AG10803 (cell line): ENCODE measurements at regions not wholly inside any gene's neighbourhood (a gene's known extent, or its start where the extent isn't known, plus 50 kb on each side); places are given as distances from the start of the nearest gene placed in this dataset.

ENCODE experiments used
- DNase-seq: peaks from one replicate; pipeline ENCODE4 v3.0.0; 2010; ENCODE audit warnings: low read depth
- H3K4me3 ChIP-seq: 2 replicates; pipeline ENCODE4 v1.5.1; 2011; ENCODE audit warnings: mild to moderate bottlenecking, low read length, control low read depth
- CTCF ChIP-seq: conservative IDR thresholded peaks from 2 replicates; pipeline ENCODE4 v1.5.1; 2011; ENCODE audit warnings: mild to moderate bottlenecking, low read length, control low read depth, inconsistent platforms

GRCh38 chr2:212854771-212855170 is 296.6 kb downstream of the IKZF2 start:
- no peak overlapping the region for H3K4me3 ChIP-seq
- no peak for TF ChIP-seq CTCF
- DNase-seq = no peak

DNA sequence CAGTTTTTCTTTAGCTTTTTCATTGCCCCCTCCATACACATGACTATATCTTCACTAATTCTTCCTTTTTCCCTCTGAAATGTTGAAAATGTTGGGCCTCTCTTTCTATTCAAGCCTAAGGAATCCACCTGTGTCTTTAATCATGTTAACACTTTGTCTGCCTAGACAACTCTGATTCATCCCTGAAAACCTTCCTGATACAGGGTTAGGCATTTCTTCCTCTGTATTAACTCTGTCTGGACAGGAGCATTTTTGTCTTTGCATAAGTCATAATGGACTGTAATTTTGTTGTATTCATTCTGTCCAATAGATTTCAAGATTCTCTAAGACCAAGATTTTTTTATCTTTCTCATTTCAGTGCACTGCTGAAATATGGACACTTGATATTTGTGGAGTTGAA is 297.3 kb downstream of the IKZF2 start:
- TF ChIP-seq CTCF = no peak
- DNase-seq = no peak
- no peak overlapping the region for H3K4me3 ChIP-seq

DNA sequence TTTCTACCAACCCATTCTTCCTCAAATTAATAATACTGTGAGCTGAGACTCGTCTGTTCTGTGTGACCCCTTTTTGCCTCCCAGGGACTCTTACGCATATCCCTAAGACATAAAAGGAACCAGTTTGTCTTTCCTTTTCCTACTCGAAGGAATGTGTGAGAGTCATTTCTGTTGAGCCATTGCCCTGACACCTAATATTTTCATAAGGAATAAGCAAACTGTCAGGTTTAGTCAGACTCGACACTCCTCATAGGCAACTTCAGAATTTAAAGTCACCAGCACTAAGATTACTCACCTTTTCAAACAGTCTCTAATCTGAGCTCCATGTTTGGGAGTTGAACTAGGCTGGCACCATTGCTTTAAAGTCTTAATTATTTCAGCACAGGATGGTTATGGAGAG is 305.5 kb downstream of the IKZF2 start:
- TF ChIP-seq CTCF = no peak
- DNase-seq = peak; percentile 65

DNA sequence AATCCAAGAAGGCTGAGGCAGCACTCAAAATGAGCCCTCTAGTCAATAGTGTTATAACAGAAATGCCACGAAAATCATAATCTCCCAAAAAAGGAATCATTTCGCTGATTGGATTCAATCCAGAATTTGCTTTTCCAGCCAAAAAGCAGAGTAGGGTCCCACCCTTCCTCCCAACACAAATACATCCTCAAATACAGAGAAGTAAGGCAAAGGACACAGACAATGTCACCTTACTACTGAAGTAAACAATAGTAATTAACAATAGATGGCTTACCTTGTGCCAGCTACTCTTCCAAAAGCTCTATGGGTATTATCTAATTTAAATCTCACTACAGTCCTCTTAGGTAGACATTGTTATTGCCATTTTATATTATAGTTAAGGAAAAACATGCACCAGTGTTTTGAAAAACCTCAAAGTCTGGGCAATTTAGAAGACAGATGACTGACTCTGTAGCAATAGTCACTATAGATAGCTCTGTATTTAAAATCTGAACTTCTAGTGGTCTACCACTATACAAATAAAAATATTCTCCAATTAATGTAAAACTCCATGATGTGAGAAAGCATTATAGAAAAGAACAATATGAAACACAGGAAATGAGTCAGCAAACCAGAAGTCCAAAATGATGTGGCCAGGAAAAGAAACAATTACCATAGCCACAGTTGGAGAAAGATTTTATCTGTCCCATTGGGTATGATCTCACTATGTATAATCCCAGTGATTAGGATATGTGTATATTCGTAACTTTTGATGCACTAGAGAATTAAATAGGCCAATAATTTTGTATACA is 305.0 kb upstream of the ERBB4 start:
- TF ChIP-seq CTCF = no peak
- no peak overlapping the region for H3K4me3 ChIP-seq
- DNase-seq = peak; percentile 75

More for the DNA sequence above, 305.5 kb downstream of the IKZF2 start:
- no peak overlapping the region for H3K4me3 ChIP-seq

- peak; percentile 82 for DNase-seq
- TF ChIP-seq CTCF = no peak
- no peak overlapping the region for H3K4me3 ChIP-seq
These were observed 304.1 kb upstream of the ERBB4 start for GRCh38 chr2:212842544-212843185.

GRCh38 chr2:212841460-212841859 is 302.9 kb upstream of the ERBB4 start:
- no peak for DNase-seq
- H3K4me3 ChIP-seq = no peak overlapping the region
- TF ChIP-seq CTCF = no peak
